ENCODE measurements at regions not wholly inside any gene's neighbourhood (a gene's known extent, or its start where the extent isn't known, plus 50 kb on each side); places are given as distances from the start of the nearest gene placed in this dataset.

DNA sequence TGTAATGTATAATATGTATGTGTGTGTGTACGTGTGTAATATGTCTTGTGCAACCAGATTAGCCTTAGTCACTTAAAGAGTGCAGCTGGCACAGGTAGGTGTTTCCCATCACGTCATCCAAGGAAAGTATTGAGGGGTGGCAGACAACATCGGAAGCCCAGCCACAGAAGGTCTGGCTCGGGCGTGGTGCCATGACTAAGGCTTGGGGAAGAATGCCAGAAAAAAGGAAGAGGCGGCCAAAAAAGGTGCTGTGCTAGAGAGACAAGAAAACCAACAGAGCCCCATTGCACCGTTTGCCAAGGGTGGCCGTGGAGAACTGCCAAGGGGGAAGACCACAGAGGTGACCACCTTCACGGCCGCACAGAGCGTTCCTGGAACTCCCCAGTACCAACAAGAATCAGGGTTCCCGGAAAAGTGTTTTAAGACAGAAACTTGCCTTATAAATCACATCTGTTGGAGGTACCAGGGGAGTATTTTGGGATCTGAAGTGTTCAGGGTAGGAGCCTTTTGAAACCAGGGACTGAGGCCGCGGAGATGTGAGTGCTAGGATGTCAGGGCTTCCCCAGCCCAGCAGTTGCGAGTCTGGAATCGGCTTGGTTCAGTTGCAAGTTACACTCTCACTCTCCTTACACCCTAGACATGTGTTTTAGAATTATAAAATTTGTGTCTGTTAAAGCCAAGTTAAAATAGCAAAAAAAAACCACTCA is 131.2 kb upstream of the DYRK2 start:
- TF ChIP-seq, protein P1, sequence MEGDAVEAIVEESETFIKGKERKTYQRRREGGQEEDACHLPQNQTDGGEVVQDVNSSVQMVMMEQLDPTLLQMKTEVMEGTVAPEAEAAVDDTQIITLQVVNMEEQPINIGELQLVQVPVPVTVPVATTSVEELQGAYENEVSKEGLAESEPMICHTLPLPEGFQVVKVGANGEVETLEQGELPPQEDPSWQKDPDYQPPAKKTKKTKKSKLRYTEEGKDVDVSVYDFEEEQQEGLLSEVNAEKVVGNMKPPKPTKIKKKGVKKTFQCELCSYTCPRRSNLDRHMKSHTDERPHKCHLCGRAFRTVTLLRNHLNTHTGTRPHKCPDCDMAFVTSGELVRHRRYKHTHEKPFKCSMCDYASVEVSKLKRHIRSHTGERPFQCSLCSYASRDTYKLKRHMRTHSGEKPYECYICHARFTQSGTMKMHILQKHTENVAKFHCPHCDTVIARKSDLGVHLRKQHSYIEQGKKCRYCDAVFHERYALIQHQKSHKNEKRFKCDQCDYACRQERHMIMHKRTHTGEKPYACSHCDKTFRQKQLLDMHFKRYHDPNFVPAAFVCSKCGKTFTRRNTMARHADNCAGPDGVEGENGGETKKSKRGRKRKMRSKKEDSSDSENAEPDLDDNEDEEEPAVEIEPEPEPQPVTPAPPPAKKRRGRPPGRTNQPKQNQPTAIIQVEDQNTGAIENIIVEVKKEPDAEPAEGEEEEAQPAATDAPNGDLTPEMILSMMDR (IDR thresholded peaks at IDR 0.05) = no peak
- no peak for TF ChIP-seq POLR2A (IDR thresholded peaks at IDR 0.05)
